Activated naive CD4-positive, alpha-beta T cell treated with anti-CD3 and anti-CD28 coated beads, Interleukin-2, amount 50 U/mL, for 24 hours (primary cell): ENCODE measurements at regions not wholly inside any gene's neighbourhood (a gene's known extent, or its start where the extent isn't known, plus 50 kb on each side); places are given as distances from the start of the nearest gene placed in this dataset.

Experiments used
- H3K27ac Mint-ChIP-seq: one replicate; pipeline ENCODE4 v1.8.0; 2021; ENCODE audit warnings: mild to moderate bottlenecking, mixed read lengths
- H3K27me3 Mint-ChIP-seq: one replicate; pipeline ENCODE4 v1.8.0; 2021; ENCODE audit warnings: mixed read lengths
- H3K36me3 Mint-ChIP-seq: one replicate; pipeline ENCODE4 v1.8.0; 2021; ENCODE audit warnings: mixed read lengths
- H3K4me1 Mint-ChIP-seq: one replicate; pipeline ENCODE4 v1.8.0; 2021; ENCODE audit warnings: mixed read lengths
- H3K4me3 Mint-ChIP-seq: one replicate; pipeline ENCODE4 v1.8.0; 2021; ENCODE audit warnings: mild to moderate bottlenecking, mixed read lengths
- H3K9me3 Mint-ChIP-seq: one replicate; pipeline ENCODE4 v1.8.0; 2021; ENCODE audit warnings: mixed read lengths

DNA sequence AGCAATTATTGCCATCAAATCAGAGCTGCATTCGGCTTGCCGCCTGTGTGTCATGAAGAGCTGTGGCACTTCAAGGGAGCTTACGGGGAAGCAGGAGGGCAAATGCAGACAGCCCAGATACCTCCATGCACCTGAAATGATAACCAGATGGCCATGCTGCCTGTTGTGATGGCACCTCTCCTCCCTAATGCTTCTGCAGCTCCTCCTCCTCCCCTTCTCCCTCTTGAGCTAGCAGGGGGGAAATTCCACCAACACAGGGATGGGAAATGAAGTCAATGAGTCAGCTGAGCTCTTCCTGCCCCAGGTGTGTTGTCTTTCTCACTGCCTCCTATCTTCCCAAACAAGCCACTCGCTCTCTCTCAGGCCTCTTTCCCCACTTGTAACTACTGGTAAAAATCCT is 565.0 kb downstream of the BCOR start:
- Mint-ChIP-seq H3K9me3 (no peaks in the 10 kb centered on the region), H3K4me3 (no peak overlapping the region), H3K27ac (no peak overlapping the region), H3K36me3 (no peaks in the 10 kb centered on the region), H3K27me3 (no peaks in the 10 kb centered on the region), H3K4me1 (peaks cover 19% of the 10 kb centered on the region)

DNA sequence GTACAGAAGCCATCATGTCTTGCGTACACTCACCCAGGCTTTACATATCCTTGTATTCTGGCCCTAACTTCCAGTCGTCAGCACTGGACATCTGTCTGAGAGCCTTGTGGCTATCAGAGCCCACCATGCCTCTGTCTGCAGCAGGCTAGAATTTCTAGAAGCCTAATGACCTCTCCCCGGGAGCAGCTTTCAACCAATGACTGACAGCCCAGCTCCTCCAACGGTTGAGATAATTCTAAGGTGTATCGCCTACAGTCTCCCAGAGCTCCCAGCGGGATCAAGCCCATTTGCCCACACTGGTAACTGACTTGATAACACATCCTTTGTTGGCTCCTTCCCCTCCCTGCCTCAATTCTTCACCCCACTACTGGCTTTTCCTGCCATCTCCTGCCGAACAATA is 562.8 kb downstream of the BCOR start:
- H3K36me3 Mint-ChIP-seq = no peaks in the 10 kb centered on the region
- peaks cover 19% of the 10 kb centered on the region for H3K4me1 Mint-ChIP-seq
- no peaks in the 10 kb centered on the region for H3K27me3 Mint-ChIP-seq
- H3K4me3 Mint-ChIP-seq = no peak overlapping the region
- H3K27ac Mint-ChIP-seq = no peak overlapping the region
- H3K9me3 Mint-ChIP-seq = no peaks in the 10 kb centered on the region

DNA sequence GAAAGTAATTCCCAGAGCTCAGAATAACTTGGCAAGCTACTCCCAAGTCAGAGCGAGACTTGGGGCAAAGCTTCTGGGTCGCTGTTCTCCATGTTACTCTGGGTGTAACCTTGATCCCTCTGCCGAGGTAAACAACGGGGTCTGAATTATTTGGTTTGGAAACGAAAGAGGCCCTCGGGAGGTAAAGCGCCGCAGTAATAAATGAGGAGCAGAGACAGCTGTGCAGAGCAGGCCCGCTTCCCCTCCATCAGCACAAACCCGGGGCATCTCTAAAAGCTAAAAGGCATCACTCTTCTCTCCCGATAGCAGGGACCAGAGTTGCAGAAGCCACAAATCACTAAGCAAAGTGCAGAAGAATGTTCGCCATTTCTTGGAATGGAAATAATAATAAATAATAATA is 561.5 kb downstream of the BCOR start:
- Mint-ChIP-seq H3K27ac (no peak overlapping the region), H3K4me1 (peaks cover 19% of the 10 kb centered on the region), H3K27me3 (no peaks in the 10 kb centered on the region), H3K4me3 (no peak overlapping the region), H3K9me3 (no peaks in the 10 kb centered on the region), H3K36me3 (no peaks in the 10 kb centered on the region)

DNA sequence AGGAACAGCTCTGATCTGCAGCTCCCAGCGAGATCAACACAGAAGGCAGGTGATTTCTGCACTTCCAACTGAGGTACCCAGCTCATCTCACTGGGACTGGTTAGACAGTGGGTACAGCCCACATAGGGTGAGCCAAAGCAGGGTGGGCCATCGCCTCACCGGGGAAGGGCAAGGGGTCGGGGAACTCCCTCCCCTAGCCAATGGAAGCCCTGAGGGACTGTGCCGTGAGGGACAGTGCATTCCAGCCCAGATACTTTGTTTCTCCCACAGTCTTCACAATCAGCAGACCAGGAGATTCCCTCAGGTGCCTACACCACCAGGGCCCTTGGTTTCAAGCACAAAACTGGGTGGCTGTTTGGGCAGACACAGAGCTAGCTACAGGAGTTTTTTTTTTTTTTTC is 555.9 kb downstream of the BCOR start:
- no peak overlapping the region for H3K27ac Mint-ChIP-seq
- no peaks in the 10 kb centered on the region for H3K4me1 Mint-ChIP-seq
- no peaks in the 10 kb centered on the region for H3K27me3 Mint-ChIP-seq
- H3K36me3 Mint-ChIP-seq = no peaks in the 10 kb centered on the region
- peaks cover 5% of the 10 kb centered on the region for H3K9me3 Mint-ChIP-seq
- no peak overlapping the region for H3K4me3 Mint-ChIP-seq

DNA sequence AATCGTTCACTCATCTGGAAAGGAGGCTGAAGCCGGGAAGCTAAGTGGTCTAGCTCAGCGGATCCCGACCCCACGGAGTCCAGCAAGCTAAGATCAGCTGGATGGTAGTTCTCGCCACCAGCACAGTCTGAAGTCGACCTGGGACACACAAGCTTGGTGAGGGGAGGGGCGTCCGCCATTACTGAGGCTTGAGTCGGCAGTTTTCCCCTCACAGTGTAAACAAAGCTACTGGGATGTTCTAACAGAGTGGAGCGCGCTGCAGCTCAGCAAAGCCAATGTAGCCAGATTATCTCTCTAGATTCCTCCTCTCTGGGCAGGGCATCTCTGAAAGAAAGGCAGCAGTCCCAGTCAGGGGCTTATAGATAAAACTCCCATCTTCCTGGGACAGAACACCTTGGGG is 555.4 kb downstream of the BCOR start:
- Mint-ChIP-seq H3K4me1 (no peaks in the 10 kb centered on the region), H3K9me3 (peaks cover 5% of the 10 kb centered on the region), H3K4me3 (no peak overlapping the region), H3K36me3 (no peaks in the 10 kb centered on the region), H3K27me3 (no peaks in the 10 kb centered on the region), H3K27ac (no peak overlapping the region)

DNA sequence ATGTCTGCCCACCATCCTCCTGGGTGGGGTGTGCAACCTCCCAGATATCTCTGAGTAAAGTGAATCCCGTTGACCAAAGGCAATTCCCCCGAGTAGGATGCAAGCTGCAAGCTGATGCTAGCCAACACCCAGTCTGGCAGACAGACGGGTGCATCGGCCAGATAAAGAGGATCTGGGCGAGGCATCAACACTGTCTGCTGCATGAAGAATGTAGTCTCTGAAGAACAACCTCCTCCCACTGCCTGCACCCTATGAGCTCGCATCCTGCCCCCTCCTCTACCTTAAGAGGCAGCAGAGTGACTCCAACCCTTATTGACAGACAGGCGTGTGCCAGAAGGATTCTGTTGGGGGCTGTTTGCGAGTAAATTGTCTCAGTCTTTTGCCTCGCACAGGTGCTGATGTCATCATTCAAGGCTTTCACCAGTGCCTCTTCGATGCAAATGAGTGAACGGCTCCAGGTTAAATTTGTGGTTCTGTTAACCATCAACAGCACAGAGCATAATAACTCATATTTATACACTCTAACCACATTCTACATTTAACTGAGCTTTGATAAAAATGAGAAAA is 546.9 kb downstream of the BCOR start:
- no peaks in the 10 kb centered on the region for H3K4me1 Mint-ChIP-seq
- H3K27ac Mint-ChIP-seq = no peak overlapping the region
- no peaks in the 10 kb centered on the region for H3K36me3 Mint-ChIP-seq
- H3K9me3 Mint-ChIP-seq = no peaks in the 10 kb centered on the region
- no peak overlapping the region for H3K4me3 Mint-ChIP-seq
- no peaks in the 10 kb centered on the region for H3K27me3 Mint-ChIP-seq

DNA sequence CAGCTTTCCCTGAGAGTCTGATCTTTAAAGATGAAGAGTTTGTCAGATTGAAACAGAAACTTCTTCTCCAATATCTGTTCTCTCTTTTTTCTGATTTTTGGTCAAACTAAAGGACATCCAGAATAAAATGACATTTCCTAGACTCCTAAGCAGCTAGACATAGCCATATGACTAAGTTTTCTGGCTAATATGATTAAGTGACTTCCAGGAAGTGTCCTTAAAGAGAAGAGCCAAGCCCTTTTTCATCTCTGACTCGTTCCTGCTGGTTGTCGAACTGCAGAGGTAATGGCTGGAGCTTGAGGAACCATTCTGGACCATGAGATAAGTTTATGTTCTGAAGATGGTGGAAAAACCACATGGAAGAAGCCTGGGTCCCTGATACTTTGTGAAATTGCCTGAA is 546.0 kb downstream of the BCOR start:
- Mint-ChIP-seq H3K36me3 (no peaks in the 10 kb centered on the region), H3K4me1 (no peaks in the 10 kb centered on the region), H3K27ac (no peak overlapping the region), H3K9me3 (no peaks in the 10 kb centered on the region), H3K4me3 (no peak overlapping the region), H3K27me3 (no peaks in the 10 kb centered on the region)

DNA sequence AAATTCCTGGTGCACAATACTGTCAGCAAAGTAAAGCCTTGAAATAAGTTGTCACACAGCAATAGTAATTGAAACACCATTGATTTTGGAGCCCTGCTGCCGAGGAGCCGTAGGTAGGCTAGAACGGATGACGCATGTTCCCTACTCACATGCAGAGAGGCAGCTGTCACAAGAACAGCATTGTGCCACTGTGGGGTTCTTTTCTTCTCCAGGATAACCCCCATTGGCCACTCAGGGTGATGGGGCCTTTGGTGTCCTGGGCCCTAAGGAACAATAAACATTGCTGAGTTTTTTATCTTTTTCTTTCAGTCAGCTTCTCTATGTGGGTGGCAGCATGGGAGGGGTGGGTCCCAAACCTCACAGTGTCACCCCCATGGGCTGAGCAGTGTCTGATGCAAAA is 542.3 kb downstream of the BCOR start:
- Mint-ChIP-seq H3K4me3 (no peak overlapping the region), H3K4me1 (no peaks in the 10 kb centered on the region), H3K27me3 (no peaks in the 10 kb centered on the region), H3K36me3 (no peaks in the 10 kb centered on the region), H3K27ac (no peak overlapping the region), H3K9me3 (no peaks in the 10 kb centered on the region)

DNA sequence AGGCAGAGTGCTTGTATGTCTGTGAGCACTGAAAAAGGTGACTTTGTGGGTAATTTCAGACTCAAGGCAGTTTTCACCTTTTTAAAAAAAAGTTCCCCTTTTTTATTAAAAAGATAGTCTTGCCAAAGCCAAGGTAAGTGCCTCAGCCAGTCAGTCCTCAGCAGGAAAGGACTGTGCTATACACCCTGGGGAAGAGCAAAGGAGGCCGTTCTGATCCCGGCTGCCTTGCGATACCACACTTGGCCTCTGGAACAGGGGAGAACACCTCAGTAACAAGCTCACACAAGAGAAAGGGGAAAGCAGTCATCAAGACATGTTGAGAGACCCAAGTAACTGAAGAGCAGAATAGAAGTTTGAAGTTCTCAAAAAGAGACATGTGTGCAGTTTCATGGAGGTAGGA is 541.7 kb downstream of the BCOR start:
- H3K4me1 Mint-ChIP-seq = no peaks in the 10 kb centered on the region
- H3K4me3 Mint-ChIP-seq = no peak overlapping the region
- no peak overlapping the region for H3K27ac Mint-ChIP-seq
- H3K36me3 Mint-ChIP-seq = no peaks in the 10 kb centered on the region
- no peaks in the 10 kb centered on the region for H3K27me3 Mint-ChIP-seq
- H3K9me3 Mint-ChIP-seq = no peaks in the 10 kb centered on the region

DNA sequence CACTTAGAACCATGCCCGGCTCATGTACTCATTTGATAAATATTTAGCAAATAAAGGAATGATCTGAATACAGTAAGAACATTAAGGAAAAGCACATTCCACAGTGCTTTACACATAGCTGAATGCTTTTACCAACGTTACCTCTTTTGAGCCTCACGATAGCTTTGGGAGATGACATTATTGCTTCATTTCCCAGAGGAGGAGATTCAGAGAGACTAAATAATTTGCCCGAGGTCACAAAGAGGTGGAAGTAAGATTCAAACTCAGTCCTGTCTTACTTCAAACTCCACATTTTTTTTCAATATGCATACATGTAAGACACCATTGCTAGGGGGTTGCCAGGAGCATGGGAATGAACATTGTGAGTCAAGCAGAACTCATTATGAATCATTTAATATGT is 538.5 kb downstream of the BCOR start:
- H3K27ac Mint-ChIP-seq = no peak overlapping the region
- no peaks in the 10 kb centered on the region for H3K36me3 Mint-ChIP-seq
- no peaks in the 10 kb centered on the region for H3K9me3 Mint-ChIP-seq
- H3K4me3 Mint-ChIP-seq = no peak overlapping the region
- H3K27me3 Mint-ChIP-seq = no peaks in the 10 kb centered on the region
- no peaks in the 10 kb centered on the region for H3K4me1 Mint-ChIP-seq

DNA sequence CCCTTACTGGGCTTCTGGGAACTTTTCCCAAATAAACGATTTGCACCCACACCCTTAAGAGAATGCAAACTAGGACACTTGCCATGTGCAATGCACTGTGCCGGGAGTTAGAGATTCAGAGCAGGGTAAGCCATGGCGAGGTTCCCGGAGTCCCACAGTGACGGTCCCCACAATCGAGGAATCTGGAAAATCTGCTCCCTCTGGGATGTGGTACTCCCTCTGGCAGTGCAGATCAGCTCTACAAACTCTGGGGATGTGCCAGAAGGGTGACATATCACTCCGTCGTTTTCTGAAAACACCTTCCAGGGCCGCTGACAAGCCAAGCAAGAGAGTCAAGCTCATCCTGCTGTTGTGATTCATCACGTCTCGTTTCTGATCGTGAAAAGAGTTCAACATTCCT is 537.5 kb downstream of the BCOR start:
- Mint-ChIP-seq H3K27ac (no peak overlapping the region), H3K36me3 (no peaks in the 10 kb centered on the region), H3K27me3 (no peaks in the 10 kb centered on the region), H3K4me1 (no peaks in the 10 kb centered on the region), H3K4me3 (no peak overlapping the region), H3K9me3 (no peaks in the 10 kb centered on the region)

DNA sequence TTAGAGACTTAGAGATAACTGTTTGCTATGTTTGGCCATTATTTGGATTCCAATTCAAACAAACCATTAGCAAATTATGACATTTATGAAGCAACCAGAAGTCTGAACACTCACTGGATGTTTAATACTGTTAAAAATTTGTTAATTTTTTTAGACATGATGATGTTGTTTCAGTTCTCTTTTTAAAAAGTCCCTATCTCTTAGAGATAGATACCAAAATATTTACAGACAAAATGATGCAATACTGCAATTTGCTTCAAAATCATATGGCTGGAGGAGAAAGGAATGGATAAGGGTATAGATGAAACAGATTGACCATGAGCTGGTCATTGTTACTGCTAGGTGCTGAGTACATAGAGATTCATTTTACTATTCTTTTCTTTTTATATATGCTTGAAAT is 534.6 kb downstream of the BCOR start:
- no peaks in the 10 kb centered on the region for H3K9me3 Mint-ChIP-seq
- H3K27ac Mint-ChIP-seq = no peak overlapping the region
- H3K27me3 Mint-ChIP-seq = no peaks in the 10 kb centered on the region
- no peaks in the 10 kb centered on the region for H3K36me3 Mint-ChIP-seq
- no peak overlapping the region for H3K4me3 Mint-ChIP-seq
- no peaks in the 10 kb centered on the region for H3K4me1 Mint-ChIP-seq

DNA sequence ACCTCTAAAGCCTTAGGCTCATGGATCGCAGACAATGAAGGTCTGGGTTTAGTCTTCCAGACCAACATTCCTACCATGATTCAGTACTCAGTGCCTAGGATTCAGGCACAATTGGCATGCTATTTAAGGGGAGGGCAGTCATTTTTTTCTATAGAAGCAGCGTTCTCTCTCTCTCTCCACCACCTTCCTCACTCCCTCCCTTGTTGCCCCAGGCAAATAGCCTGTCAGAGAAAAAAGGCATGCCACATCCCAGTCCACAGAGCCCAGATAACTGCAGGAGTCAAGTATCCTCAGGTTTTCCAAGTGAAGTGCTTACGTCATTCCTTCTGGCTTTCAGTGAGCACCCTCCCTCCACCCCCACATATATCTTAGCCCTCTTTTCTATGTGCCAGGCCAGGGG is 533.0 kb downstream of the BCOR start:
- Mint-ChIP-seq H3K27me3 (no peaks in the 10 kb centered on the region), H3K27ac (no peak overlapping the region), H3K9me3 (no peaks in the 10 kb centered on the region), H3K4me1 (no peaks in the 10 kb centered on the region), H3K4me3 (no peak overlapping the region), H3K36me3 (peaks cover 1% of the 10 kb centered on the region)

DNA sequence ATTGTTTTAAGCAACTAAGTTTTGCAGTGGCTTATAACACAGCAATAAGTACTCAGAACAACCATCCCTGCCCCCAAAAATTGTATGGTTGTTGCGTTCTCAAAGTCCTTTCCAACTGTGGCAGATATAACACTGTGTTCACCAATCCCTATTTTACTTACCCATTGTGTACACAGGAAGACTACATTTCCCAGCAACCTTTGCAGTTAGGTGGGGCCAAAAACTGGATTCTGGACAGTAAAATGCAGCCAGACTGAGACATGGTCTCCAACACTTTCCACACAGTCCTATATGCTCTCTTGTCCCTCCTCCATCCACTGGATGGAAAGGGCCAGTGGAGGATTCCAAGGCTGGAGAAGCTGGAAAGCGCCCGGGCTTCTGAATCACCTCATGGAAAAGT is 523.6 kb downstream of the BCOR start:
- Mint-ChIP-seq H3K4me1 (peaks cover 11% of the 10 kb centered on the region), H3K9me3 (no peaks in the 10 kb centered on the region), H3K4me3 (no peak overlapping the region), H3K27me3 (no peaks in the 10 kb centered on the region), H3K36me3 (no peaks in the 10 kb centered on the region), H3K27ac (no peak overlapping the region)

DNA sequence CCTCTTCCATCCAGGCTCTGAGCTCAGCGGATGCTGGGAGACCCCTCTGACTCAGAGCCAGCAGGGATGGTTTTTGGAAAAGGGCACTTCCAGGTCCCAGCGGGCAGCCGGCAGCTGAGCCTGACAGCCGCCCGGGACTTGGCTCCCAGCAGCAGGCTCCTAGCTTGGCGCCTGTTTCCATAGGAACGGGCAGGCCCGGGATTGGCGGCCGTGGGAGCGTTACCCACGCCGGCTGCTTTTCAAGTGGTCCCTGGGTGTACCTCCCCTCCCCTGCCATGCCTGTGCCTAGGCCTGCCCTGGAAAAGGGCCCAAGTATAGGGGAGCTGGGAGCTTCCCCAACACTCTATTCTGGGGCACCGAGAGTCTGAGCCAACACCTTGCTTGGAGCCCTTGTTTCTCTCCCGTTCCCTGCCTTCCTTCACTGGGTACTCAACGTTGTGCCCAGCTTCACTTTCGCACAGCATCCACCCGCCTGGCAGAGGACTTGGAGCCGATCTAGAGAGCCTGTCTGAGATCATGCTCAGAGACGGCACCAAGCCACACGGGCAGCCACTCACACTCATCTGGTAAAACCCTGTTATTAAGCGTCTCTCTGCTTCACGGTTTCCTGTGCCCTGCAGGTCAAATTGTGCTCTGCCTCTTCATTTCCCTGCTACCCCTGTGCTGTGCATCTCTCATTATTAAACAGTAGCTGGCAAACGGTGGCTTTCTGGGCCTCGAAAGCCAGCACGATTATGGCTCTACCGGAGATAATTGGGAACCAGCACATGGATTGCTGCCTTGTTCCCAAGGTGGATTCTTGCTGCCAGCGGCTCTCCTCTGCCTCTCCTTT is 521.5 kb downstream of the BCOR start:
- Mint-ChIP-seq H3K27ac (no peak overlapping the region), H3K4me3 (no peak overlapping the region), H3K4me1 (peaks cover 14% of the 10 kb centered on the region), H3K9me3 (no peaks in the 10 kb centered on the region), H3K27me3 (no peaks in the 10 kb centered on the region), H3K36me3 (no peaks in the 10 kb centered on the region)

DNA sequence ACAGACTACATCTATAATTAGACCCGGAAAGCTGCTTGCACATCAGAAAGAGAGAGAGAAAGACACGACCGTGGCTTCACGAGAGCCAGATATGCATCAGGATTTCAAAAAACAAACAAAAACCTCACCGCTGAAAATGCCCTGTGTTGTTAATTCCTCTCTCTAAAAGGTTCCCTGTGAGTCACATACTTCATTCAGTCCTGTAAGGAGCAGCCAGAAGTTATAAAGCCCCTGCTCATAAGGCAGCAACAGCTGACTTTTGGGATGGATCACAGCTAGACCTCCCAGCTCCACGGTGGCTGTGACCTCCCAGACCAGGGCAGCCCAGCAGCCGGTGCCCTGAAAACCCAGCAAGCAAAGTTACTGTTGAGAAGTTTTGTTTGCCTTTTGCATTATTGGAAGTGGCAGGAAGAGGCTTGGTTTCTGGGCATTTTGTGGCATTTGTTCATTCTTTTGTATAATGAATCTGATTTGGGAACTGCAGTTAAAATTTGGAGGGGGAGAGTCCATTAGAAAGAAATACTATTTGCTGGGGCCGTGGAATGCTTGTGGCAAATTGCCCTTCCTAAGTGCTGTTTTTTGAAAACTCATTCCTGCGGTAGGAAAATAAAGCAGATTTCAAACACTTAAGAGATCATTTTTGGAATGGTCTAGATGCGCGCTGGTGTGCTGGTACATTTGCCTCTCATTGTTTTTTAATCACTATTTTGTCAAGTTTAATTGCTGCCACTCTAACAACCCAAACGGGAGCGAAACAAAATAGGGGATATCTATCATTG is 520.4 kb downstream of the BCOR start:
- Mint-ChIP-seq H3K27me3 (no peaks in the 10 kb centered on the region), H3K4me3 (no peak overlapping the region), H3K36me3 (no peaks in the 10 kb centered on the region), H3K4me1 (peaks cover 14% of the 10 kb centered on the region), H3K27ac (no peak overlapping the region), H3K9me3 (no peaks in the 10 kb centered on the region)
